ENCODE measurements at regions not wholly inside any gene's neighbourhood (a gene's known extent, or its start where the extent isn't known, plus 50 kb on each side); places are given as distances from the start of the nearest gene placed in this dataset.
"Not testable (repeated sequence)": the region's sequence is repeated elsewhere in the genome, so short reads cannot be mapped to it uniquely, and the experiment has no call there.

- DNase-seq (ENCODE audit: low read depth), result no peak
- peak; percentile 86 for TF ChIP-seq CTCF (IDR thresholded peaks at IDR 0.05; ENCODE audit: control insufficient read depth, extremely low read depth, insufficient read depth)
- H3K4me3 ChIP-seq (ENCODE audit: low read depth, low read length), result no peak overlapping the region
Observed at GRCh38 chr6:27608916-27609883, 136.3 kb upstream of the ZNF184 start.

- no peak for DNase-seq (ENCODE audit: low read depth)
- peak overlapping the region; percentile 79 for H3K4me3 ChIP-seq (ENCODE audit: low read depth, low read length)
- TF ChIP-seq CTCF (IDR thresholded peaks at IDR 0.05; ENCODE audit: control insufficient read depth, extremely low read depth, insufficient read depth), result no peak
Observed at GRCh38 chr6:27605401-27606342, 132.8 kb upstream of the ZNF184 start.

GRCh38 chr6:27604986-27605385 lies 132.1 kb upstream of the ZNF184 start:
- TF ChIP-seq CTCF (IDR thresholded peaks at IDR 0.05; ENCODE audit: control insufficient read depth, extremely low read depth, insufficient read depth), result no peak
- H3K4me3 ChIP-seq (ENCODE audit: low read depth, low read length), result peak overlapping the region; percentile 79
- no peak for DNase-seq (ENCODE audit: low read depth)

GRCh38 chr6:27601668-27602254 lies 128.9 kb upstream of the ZNF184 start:
- DNase-seq (ENCODE audit: low read depth), result no peak
- no peak overlapping the region for H3K4me3 ChIP-seq (ENCODE audit: low read depth, low read length)
- TF ChIP-seq CTCF (IDR thresholded peaks at IDR 0.05; ENCODE audit: control insufficient read depth, extremely low read depth, insufficient read depth), result no peak

- no peak for DNase-seq (ENCODE audit: low read depth)
- no peak for TF ChIP-seq CTCF (IDR thresholded peaks at IDR 0.05; ENCODE audit: control insufficient read depth, extremely low read depth, insufficient read depth)
- no peak overlapping the region for H3K4me3 ChIP-seq (ENCODE audit: low read depth, low read length)
Observed at GRCh38 chr6:27599859-27600532, 127.1 kb upstream of the ZNF184 start.

GRCh38 chr6:27597031-27597567 lies 124.2 kb upstream of the ZNF184 start:
- DNase-seq (ENCODE audit: low read depth); H3K4me3 ChIP-seq (ENCODE audit: low read depth, low read length): not testable (repeated sequence)
